NCI-H2171 (cell line): ENCODE measurements at regions not wholly inside any gene's neighbourhood (a gene's known extent, or its start where the extent isn't known, plus 50 kb on each side); places are given as distances from the start of the nearest gene placed in this dataset.

Experiments
- DNase-seq: peaks from one replicate; lab custom pipeline; 2025; lab: John Stamatoyannopoulos, UW

DNA sequence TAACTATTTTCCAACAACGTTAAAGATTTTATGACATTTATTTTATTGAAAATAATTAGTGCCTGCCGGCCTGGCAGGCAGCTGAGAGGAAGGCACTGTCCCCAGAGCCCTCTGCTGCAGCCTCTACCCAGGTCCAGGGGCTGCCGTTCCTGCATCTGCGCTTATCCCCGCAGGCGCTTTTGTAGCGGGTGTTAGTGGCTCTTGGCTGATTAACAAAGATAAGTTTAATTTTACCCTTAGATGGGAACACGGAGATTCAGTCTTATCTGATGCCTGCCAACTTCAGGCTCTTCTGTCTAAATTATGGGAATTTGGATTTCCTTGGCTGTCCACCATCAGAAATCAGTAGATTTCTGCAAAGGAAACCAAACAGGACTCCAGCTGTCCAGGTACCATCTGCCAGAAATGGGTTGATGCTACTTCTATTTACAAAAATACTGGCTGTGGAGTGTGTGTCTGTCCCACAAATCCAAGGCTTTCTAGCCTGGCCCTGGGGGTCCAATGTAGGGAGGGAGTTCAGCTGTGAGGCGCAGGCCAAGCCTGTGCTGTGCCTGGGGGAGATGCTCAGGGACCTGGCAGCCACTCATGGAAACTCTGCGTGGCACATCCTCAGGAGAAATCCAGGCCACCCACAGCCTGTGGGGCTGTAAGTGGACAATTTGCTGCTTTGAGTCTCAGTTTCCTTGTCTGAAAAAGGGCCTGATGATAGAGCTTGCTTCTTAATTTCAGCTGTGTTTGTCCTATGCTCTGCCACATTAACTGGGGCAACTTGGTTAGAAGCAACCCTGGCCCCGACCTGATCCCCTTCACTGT, 62.0 kb upstream of the IGFBP3 start:
- no peak for DNase-seq

DNA sequence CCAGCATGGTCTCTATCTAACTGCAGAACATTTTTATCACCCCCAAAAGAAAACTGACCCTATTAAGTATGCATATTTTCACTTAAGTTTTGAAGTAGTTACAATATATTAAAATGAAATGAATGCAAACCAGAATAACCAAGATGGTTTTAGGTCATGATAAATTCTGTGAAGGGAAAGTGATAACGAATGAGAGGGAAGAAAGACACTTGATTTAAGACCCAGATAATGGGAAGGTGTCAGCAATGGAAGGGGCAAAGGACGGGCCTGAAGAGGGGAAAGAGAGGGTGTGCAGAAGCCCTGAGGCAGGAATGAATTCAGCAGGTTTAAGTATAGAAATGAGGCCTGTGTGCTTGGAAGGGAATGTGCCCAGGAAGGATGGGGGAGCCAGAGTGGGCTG, 61.1 kb upstream of the IGFBP3 start:
- DNase-seq, result no peak

DNA sequence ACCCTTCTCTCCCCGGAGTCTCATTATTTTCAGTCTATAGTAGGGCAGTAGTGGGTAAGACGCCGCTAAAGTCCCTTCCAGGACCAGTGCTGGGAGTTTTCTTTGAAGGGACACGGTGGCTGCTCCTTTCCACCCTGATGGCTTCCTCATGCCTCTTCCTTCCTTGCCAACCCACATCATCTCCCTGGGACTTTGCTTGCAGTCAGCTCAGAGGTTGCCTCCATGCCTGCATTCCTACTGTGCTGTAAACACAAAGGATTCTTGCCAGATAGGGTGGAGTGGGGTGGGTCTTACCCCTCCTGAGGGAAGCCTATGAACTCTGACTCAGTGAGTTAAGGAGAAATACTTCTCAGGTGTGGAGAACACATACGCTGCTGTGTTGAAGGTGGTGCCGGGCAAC, 59.9 kb upstream of the IGFBP3 start:
- DNase-seq, result no peak

DNA sequence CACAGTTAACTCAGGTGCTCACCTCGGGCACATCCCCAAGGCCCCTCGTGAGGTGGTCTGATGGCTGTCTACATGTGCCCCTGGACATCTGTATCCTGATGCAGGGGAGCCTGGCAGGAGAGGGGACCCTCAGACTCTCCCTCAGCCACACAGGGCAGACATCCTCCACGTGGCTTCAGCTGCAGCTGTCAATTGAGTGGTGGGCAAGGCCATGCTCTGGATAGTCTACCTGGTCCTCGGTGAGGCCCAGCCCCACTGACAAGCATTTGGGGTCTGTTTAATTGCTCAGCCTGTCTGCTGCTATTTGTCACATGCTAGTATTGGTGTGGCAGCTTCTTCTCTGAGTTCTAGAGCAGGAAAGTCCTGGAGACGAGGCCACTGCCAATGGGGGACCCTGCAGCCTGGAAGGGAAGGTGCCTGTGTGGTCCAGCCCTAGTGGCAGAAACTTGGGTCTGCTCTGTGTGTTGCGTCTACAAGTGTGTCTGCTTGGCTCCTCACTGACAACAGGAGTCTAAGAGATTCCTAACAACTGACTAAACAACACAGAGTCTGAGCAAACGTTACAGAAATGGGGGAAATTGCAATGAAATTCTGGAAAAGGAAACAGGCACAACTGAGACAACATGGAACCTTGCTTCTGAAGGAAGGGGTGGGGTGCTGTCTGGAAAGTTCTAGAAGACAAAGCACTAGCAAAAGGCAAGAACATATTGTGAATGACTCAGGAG, 59.3 kb upstream of the IGFBP3 start:
- DNase-seq, result no peak

DNA sequence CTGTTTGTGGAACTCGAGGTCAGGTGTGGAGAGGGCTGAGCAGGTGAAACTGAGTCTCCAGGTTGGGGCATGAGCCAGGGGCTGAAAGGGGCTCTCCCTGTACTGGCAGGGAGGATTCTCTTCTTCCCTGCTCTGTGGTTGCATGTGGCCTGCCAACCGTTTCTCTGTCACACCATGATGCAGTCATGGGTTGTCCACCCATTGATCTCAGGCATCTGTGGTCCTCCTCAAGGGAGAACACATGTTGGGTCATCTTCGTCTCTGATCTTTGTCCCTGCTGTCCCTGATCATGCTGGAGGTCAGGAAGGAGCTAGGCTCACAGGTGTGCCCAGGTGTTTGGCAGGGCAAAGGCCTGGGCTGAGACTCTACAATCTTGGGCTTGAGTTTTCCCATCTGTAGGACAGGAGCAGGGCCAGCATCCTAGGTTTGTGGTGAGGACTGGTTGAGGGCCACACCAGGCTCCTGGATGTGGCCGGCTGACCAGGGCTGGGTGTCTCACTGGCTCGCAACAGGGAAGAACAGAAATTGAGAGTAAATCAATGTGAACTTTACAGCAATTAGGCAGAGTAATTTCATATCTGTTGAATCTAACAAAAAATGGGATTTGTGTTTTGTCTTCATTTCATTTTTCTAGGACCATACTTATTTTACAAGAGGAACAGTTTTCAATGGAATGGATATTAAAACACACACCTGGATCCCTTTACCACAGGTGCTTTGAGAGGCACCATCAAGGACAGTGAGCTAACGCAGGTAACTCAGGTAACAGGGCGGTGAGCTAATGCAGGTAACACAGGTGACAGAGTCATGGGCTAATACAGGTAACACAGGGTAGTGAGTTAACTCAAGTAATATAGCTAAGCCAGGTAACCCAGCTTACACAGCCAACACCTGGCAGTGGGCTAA, 58.5 kb upstream of the IGFBP3 start:
- no peak for DNase-seq

DNA sequence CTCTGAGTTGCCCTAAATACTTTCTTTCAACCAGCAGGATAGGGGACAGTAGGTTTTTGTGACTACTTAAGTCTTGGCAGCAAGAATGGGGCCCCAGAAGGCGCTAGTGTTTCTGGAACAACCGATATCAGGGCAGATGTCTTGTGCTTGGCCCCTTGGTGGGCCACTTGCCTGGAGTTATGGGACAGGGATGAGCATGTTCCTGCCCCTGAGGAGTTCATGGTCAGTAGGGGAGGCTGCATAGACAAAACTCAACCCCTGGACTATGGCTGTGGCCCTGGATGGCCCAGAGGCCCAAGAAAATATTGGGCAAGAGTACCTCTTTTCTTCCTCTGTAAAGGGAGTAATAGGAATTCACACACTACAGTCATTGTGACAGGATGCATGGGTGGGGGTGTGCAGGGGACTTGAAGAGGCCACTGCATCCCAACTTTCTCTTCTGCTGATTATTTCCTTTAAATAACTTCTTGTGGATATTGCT, 57.7 kb upstream of the IGFBP3 start:
- no peak for DNase-seq

DNA sequence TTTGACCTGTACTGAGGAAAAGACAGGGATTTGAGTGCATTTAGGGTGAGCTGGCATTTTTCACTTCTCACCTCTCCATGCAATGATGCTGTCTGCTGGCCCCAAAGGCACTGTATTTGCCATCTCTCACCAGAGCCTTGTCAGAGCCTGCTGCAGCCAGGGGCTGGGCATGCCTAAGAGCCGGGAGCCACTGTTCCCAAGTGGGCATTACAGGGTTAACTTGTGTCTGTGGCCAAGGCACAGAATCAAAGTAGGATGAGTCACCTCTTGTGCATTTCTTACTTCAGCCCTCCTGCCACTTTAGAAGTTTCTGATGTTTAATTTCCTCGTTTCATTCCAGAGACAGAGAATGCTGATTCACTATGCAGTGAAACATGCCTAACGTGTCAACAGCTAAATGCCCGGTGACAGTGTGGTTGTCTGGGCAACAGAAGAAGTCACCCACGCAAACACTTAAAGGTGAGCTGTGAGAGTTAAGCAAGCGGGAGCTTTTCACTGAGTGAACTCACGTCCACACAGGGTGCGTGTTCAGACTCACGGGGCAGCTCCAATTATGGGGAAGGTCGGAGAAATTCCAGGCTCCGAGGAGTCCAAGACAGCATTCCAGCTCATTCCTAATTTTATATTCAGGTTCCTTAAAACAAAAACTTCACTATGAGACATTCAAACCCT, 57.1 kb upstream of the IGFBP3 start:
- no peak for DNase-seq

DNA sequence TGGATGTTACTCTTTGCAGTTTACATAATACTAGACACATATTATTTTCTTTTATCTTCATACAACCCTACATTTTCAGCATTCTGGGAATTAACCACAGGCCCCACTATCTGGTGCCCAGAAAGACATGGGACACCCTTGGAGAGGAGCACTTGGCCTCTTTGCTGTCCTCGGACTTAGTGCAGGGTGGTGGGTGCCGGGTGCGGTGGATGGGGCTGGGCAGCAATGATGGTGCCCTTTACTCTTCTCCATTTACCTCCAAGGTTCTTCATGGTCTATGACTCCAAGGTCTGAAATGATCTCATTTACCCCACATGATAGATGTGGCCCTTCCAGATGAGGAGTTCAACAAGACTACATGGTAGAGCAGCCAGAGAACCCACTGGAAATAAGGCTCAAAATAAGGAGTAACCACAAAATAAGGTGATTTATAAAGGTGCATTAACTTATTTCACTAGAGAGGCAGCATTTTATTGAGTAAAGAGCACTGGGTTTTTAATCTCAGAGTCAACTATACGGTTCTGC, 56.2 kb upstream of the IGFBP3 start:
- no peak for DNase-seq

DNA sequence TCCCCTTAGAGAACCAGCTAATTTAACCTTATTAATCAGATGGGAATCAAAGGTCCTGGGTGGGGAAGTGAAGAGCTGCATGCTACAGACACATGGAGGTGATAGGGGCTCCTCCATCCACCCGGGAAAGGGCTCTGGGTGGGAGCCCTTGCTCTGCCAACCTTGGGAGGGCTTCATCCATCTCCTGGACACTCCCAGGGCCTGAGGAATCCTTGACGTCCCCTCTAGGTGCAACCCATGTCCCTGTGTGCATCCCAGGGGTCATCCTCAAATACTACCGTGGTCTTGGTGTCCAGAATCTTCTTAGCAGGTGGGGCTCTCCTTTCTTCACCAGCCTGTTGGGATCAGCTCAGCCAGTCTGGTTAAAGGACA, 55.4 kb upstream of the IGFBP3 start:
- DNase-seq, result no peak

DNA sequence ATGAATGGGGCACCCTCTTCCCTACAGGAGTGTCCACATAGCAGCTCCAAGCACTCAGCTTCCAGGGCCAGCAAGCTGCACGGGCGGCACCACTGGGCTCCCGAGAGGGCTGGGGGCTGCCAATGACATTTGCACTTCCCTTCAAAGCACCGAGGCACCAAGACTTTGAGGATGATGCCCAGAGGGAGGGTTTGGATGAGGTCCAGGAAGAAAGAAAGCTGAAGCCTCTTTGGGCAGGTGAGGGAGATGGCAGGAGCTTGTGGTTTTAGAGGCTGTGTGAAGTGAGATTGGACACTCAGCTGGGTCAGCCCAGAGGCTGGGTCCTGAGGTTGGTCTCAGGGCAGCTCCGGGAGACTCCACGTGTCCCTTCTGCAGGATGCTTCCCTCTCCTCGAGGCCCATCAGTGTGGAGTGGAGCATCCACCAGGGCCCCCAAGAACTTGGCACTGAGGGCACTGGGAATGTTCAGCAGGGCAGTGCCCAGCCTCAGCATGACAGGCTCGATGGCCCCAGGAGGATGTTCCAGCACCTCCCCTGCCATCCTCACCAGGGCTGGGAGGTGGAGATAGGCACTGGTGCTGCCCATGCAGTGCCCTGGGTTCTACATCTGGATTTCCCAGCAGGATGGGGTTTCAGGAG, 54.9 kb upstream of the IGFBP3 start:
- DNase-seq, result no peak

DNA sequence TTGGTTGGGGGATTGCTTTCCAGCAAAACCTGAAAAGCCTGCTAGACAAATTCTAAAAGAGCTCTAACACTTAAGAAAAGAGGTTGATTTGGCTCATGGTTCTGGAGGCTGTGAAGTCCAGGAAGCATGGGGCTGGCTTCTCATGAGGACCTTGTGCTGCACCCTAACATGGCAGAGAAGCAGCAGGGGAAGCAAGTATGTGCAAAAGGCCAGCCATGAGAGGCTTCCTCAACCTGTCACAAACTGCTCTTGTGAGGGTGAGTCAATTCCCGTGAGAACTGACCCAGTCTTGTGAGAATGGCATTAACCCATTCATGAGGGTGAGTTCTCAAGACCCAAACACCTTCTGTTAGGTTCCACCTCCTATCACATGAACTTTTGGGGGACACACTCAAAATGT, 54.3 kb upstream of the IGFBP3 start:
- no peak for DNase-seq

DNA sequence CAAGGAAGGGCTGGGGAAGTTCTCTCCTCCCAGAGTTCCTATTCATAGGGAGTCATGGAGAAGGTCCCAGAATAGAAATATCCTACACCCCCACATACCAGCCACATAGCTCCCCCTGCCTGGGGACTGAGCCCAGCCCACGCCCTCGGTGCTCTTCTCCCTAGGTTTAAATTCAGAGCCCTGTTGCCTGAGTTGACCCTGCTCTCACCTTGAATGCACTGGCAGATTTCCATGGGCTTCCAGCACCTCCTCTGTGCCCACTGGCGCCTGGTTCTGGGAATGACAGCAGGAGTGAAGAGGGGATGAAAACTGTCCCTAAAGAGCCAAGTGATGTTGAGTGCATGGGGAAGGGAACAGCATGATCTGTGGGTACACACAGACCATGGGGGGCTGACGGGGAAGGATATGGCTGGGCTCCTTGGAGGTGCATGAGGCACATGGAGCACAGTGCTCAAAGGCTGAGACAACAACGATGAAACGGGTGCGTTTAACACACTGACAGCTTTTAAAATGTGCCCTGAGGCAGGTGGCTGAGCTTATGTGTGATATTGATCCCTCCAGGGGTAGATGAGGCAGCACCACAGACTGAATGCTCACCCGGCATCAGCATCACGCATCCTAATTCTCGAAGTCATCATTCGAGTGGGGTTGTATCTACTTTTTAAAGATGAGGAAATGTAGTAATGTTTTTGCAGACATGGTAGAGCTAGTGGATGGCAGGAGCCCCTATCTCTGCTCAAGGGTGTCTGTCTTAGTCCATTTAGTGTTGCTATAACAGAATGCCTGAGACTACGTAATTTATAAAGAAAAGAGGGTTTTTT, 53.7 kb upstream of the IGFBP3 start:
- no peak for DNase-seq

DNA sequence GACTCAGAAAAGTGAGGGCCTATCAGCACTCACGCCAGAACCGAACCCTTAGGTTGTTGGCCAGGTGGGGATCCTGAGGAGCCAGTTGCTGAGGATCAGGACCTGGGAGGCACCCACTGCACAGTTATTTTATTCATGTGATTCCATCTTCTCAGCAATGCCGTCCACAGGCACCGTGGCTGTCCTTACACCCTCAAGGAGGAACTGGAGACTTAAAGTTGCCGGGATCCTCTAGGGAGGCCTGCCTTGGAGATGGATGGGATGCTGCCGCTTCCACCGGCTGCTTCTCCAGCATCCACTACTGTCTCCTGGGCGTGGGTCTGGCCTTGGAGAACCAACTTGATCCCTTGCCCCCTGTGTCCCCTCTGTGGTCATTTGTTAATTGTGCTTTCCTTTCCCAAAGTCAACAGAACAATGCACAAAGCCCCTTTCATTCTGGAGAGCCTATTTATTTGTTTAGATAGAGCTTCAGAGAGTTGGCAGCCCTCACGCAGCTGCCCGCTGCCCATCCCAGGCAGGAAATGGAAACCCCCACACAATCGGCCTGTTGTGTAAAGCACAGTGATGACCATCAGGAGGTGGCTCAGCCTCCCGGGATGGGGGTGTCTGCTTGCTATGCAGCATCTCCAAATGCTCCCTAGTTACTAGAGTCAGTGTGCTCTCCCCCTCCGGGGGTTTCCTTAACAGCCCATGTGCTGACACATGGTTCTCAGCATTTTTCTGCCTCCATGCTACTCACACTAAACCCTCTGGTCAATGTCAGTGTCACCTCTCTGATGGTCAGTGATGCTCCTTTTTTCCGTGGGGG, 52.9 kb upstream of the IGFBP3 start:
- DNase-seq, result no peak

DNA sequence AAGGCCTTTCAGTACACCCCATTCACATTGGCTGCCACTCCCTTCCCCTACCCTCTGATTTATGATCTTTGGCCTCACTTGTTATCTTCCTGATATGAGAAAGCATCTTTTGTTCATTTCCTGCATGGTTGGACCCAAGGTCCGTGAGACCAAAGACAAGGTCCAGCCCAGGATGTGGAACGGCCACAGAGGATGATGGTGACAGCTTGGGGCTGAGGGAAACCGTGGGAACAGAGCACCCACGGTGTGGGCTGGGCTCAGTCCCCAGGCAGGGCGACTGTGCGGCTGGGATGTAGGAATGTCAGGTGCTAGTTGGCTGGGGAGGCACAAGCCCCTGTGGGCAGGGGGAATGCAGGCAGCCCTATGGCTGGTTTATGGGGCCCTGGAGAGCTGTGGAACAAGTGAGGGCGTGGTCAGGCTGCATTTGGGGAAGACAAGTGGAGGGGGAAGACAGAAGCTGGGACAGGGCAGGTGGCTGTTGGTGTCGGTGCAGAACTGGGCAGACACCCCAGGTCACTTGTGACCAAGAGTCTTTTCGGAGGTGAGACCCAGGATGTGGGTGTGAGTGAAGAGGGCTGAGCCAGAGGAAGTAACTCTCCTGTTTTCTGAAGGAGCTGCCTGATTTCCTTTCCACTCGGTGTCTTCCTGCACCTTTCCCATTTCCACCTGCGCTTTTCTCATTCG, 51.7 kb upstream of the IGFBP3 start:
- DNase-seq, result no peak

DNA sequence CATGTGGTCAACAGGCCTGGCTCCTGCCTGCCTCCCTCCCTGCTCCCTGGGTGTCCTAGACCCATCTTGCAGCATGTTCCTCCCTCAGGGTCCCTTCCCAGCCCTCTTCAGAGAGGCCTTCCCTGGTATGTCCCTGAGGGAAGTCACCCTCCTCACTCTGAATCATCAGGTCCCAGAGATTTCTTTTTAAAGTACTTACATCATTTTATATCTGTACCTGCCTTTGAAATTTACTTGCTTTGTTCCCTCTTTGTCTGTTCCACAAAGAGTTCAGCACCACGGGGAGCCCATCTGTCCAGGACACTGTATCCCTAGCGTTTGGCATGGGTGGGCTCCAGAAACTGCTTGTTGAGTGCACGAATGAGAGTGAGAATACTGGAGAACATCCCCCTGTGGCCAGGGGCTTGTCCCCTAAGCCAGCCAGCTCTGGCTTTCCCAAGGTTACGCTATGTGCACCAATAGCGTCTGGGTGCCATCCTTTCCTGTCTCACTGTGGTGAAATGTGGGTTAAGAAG, 50.6 kb upstream of the IGFBP3 start:
- DNase-seq, result no peak

DNA sequence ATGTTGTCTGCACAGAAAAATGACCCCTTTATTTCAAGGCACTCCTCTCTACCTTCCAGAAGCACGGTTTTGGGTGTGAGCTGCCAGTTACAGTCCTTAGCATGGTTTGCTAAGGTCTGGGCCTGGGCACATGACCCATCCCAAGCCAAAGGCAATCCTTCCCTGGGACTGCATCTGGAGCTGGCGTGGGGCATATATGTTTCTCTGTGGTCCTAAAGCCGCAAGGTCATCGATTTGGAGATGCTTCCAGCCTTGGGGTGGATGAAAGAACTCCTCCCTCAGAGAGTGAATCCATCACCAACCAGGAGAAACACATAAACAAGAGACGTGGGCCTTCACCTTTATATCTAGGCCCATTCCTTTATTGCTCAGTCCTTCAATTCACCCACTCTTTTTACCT, 50.1 kb upstream of the IGFBP3 start:
- no peak for DNase-seq
